ENCODE measurements at regions not wholly inside any gene's neighbourhood (a gene's known extent, or its start where the extent isn't known, plus 50 kb on each side); places are given as distances from the start of the nearest gene placed in this dataset.

DNA sequence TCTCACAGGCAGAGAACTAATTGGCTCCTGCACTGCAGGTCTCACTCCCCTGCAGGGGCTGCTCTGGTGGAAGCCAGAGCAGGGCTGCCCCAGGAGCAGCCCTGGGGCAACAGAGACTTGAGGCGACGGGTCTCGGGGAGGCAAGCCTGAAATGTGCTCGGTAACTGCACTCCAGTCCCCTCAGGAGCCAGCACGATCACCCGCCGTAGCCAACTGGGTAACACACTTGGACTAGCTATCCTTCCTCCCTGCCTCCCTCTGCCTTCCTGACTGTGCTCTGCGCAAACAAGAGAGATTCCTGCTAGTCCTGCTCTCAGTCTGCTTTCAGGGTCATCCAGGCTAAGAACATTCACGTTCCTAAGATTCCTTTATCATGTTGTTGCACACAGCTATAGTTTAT is 140.7 kb upstream of the NSMCE3 start:
- Histone ChIP-seq H3K36me3 (ENCODE audit: control insufficient read depth in 2 of 2, insufficient read depth in 1 of 2, low read length in 2 of 2) (no peaks in the 10 kb centered on the region), H3K4me3 (ENCODE audit: low read depth, low read length) (no peak overlapping the region), H3K9me3 (ENCODE audit: control insufficient read depth, insufficient read depth, low read depth, low read length) (no peaks in the 10 kb centered on the region), H3K4me1 (ENCODE audit: control insufficient read depth, insufficient read depth, low read length) (no peaks in the 10 kb centered on the region), H3K27ac (ENCODE audit: extremely low read depth, low read depth, low read length) (no peak overlapping the region)
- POLR2A ChIA-PET: no interaction called here
- CTCF ChIA-PET: interaction anchor here (0.7 kb wide), 1 partner anchor 395 kb away, joined by 4 read pairs; no protein-coding TSS in a partner anchor
- peak; percentile 31; the same call in 1 of the 2 replicates for TF ChIP-seq ZIC2 (tag by site-specific recombination; IDR thresholded peaks at IDR 0.05)
- TF ChIP-seq, protein P1, sequence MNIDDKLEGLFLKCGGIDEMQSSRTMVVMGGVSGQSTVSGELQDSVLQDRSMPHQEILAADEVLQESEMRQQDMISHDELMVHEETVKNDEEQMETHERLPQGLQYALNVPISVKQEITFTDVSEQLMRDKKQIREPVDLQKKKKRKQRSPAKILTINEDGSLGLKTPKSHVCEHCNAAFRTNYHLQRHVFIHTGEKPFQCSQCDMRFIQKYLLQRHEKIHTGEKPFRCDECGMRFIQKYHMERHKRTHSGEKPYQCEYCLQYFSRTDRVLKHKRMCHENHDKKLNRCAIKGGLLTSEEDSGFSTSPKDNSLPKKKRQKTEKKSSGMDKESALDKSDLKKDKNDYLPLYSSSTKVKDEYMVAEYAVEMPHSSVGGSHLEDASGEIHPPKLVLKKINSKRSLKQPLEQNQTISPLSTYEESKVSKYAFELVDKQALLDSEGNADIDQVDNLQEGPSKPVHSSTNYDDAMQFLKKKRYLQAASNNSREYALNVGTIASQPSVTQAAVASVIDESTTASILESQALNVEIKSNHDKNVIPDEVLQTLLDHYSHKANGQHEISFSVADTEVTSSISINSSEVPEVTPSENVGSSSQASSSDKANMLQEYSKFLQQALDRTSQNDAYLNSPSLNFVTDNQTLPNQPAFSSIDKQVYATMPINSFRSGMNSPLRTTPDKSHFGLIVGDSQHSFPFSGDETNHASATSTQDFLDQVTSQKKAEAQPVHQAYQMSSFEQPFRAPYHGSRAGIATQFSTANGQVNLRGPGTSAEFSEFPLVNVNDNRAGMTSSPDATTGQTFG (tag by site-specific recombination; IDR thresholded peaks at IDR 0.05; ENCODE audit: borderline replicate concordance): no peak

DNA sequence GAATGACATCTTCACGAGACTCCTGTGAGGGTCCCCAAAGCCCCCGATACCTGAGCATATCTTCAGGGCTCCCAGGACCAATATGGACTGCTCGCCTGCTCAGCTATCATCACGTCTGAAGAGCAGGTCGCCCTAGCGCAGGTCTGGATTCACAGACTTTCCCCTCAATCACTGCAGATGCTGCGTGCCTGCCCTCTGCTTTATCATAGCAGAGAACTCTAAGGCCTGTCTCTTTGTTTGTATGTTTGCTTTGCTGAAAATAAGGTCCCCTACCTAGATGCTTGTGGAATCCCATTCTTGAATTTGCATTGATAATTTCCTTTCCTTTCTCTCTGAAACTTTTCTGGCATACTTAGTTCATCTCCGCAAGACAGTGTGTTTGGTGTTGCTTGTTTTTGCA is 140.3 kb upstream of the NSMCE3 start:
- H3K4me1 ChIP-seq (ENCODE audit: control insufficient read depth, insufficient read depth, low read length): no peaks in the 10 kb centered on the region
- H3K36me3 ChIP-seq (ENCODE audit: control insufficient read depth in 2 of 2, insufficient read depth in 1 of 2, low read length in 2 of 2): no peaks in the 10 kb centered on the region
- TF ChIP-seq, protein P2, sequence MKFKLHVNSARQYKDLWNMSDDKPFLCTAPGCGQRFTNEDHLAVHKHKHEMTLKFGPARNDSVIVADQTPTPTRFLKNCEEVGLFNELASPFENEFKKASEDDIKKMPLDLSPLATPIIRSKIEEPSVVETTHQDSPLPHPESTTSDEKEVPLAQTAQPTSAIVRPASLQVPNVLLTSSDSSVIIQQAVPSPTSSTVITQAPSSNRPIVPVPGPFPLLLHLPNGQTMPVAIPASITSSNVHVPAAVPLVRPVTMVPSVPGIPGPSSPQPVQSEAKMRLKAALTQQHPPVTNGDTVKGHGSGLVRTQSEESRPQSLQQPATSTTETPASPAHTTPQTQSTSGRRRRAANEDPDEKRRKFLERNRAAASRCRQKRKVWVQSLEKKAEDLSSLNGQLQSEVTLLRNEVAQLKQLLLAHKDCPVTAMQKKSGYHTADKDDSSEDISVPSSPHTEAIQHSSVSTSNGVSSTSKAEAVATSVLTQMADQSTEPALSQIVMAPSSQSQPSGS (tag by site-specific recombination; IDR thresholded peaks at IDR 0.05; ENCODE audit: low read depth): no peak
- no peak for TF ChIP-seq ZNF707 (tag by site-specific recombination; IDR thresholded peaks at IDR 0.05)
- no peak for TF ChIP-seq GLI2 (tag by site-specific recombination; IDR thresholded peaks at IDR 0.05; ENCODE audit: borderline replicate concordance, low read depth)
- CTCF ChIA-PET: no interaction called here
- no peak overlapping the region for H3K27ac ChIP-seq (ENCODE audit: extremely low read depth, low read depth, low read length)
- no peaks in the 10 kb centered on the region for H3K9me3 ChIP-seq (ENCODE audit: control insufficient read depth, insufficient read depth, low read depth, low read length)
- POLR2A ChIA-PET: no interaction called here
- no peak overlapping the region for H3K4me3 ChIP-seq (ENCODE audit: low read depth, low read length)

DNA sequence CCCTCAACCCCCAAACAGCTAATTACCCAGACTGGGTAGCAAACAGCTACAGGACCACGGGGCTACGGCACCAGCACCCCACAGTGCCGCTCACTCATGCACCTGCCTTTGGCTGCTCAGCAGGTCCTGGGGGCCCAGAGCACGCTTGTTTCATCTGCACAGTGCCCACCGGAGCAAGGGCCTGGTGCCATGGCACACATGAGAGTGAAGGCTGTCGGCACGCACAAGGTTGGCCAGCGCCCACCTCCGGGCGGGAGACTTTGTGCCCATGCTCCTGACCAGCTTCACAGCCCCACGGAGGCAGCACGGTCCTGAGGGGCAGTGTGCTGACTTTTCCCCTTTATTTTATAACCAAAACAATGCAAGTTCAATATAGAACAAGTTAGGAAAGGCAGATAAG is 135.9 kb upstream of the NSMCE3 start:
- Histone ChIP-seq H3K4me3 (ENCODE audit: low read depth, low read length) (no peak overlapping the region), H3K4me1 (ENCODE audit: control insufficient read depth, insufficient read depth, low read length) (no peaks in the 10 kb centered on the region; the same call in 1 of the 2 replicates), H3K36me3 (ENCODE audit: control insufficient read depth in 2 of 2, insufficient read depth in 1 of 2, low read length in 2 of 2) (no peaks in the 10 kb centered on the region), H3K9me3 (ENCODE audit: control insufficient read depth, insufficient read depth, low read depth, low read length) (no peaks in the 10 kb centered on the region), H3K27ac (ENCODE audit: extremely low read depth, low read depth, low read length) (no peak overlapping the region)
- TF ChIP-seq, protein P3, sequence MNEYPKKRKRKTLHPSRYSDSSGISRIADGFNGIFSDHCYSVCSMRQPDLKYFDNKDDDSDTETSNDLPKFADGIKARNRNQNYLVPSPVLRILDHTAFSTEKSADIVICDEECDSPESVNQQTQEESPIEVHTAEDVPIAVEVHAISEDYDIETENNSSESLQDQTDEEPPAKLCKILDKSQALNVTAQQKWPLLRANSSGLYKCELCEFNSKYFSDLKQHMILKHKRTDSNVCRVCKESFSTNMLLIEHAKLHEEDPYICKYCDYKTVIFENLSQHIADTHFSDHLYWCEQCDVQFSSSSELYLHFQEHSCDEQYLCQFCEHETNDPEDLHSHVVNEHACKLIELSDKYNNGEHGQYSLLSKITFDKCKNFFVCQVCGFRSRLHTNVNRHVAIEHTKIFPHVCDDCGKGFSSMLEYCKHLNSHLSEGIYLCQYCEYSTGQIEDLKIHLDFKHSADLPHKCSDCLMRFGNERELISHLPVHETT (tag by site-specific recombination; IDR thresholded peaks at IDR 0.05): no peak
- TF ChIP-seq, protein P4, sequence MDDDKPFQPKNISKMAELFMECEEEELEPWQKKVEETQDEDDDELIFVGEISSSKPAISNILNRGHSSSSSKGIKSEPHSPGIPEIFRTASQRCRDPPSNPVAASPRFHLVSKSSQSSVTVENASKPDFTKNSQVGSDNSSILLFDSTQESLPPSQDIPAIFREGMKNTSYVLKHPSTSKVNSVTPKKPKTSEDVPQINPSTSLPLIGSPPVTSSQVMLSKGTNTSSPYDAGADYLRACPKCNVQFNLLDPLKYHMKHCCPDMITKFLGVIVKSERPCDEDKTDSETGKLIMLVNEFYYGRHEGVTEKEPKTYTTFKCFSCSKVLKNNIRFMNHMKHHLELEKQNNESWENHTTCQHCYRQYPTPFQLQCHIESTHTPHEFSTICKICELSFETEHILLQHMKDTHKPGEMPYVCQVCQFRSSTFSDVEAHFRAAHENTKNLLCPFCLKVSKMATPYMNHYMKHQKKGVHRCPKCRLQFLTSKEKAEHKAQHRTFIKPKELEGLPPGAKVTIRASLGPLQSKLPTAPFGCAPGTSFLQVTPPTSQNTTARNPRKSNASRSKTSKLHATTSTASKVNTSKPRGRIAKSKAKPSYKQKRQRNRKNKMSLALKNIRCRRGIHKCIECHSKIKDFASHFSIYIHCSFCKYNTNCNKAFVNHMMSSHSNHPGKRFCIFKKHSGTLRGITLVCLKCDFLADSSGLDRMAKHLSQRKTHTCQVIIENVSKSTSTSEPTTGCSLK (tag by site-specific recombination; IDR thresholded peaks at IDR 0.05): no peak
- no peak for TF ChIP-seq ZNF510 (tag by site-specific recombination; IDR thresholded peaks at IDR 0.05; ENCODE audit: insufficient replicate concordance)
- TF ChIP-seq, protein P5, sequence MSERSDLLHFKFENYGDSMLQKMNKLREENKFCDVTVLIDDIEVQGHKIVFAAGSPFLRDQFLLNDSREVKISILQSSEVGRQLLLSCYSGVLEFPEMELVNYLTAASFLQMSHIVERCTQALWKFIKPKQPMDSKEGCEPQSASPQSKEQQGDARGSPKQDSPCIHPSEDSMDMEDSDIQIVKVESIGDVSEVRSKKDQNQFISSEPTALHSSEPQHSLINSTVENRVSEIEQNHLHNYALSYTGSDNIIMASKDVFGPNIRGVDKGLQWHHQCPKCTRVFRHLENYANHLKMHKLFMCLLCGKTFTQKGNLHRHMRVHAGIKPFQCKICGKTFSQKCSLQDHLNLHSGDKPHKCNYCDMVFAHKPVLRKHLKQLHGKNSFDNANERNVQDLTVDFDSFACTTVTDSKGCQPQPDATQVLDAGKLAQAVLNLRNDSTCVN (tag by site-specific recombination; optimal IDR thresholded peaks at IDR 0.05): no peak
- TF ChIP-seq ZNF311 (tag by site-specific recombination; IDR thresholded peaks at IDR 0.05; ENCODE audit: borderline replicate concordance): no peak
- no peak for TF ChIP-seq ZBTB8A (tag by site-specific recombination; IDR thresholded peaks at IDR 0.05)
- TF ChIP-seq ZBTB1 (tag by site-specific recombination; IDR thresholded peaks at IDR 0.05): no peak
- TF ChIP-seq ZNF48 (tag by site-specific recombination; IDR thresholded peaks at IDR 0.05): no peak
- TF ChIP-seq ZNF350 (tag by site-specific recombination; IDR thresholded peaks at IDR 0.05): no peak
- no peak for TF ChIP-seq ZNF433 (tag by site-specific recombination; IDR thresholded peaks at IDR 0.05; ENCODE audit: low read depth)
- POLR2A ChIA-PET: no interaction called here
- CTCF ChIA-PET: no interaction called here
